GM20000 (cell line): ENCODE measurements at regions not wholly inside any gene's neighbourhood (a gene's known extent, or its start where the extent isn't known, plus 50 kb on each side); places are given as distances from the start of the nearest gene placed in this dataset.

Experiments used
- DNase-seq: peaks from one replicate; pipeline ENCODE4 v3.0.0; 2012; ENCODE audit warnings: low spot score
- CTCF ChIP-seq: IDR thresholded peaks from 2 replicates; pipeline ENCODE4 v1.5.1; 2012; ENCODE audit warnings: mild to moderate bottlenecking, control low read depth; ENCODE audit errors: extremely low read depth, missing control alignments

DNA sequence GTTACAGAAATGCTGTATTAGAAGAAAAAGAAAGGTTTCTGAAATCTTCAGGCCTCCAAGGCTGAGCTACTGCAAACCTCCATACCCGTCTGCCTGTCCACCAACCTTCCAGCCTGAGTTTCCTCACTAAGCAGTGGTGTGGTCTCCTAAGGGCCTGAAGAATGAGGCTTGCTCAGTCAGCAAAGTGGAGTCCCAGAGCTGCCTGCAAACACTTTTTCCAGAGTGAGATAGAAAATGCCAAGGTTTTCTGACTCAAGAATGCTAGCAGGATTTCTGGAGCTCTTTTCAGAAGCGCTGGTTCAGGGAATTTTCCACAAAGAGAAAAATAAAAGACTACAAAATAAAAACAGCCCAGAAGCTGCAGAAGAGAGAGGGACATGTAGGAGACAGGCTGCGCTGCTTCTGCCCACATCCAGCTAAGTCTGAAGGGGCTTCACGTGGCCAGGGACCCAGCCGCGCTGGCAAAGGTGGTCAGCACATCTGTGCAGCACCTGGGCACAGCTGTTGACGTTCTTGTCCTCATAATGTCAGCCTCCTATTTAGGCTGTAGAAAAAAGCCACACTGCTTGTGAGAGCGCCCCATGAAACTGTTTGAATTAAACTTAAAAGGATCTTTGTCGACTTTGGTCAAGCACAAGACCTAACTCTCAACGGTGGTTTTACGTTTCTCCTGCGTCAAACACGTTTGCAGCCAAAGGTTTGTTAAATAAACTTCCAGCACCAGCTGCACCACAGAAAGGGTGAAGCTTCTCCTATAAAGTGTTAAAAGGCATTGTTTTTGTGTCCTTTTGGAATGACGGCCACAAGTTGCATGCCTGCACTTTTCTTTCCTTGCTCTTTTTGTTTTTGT, 209.0 kb downstream of the THBS2 start:
- DNase-seq, result no peak
- TF ChIP-seq CTCF, result no peak

- TF ChIP-seq CTCF, result no peak
- no peak for DNase-seq
Observed at GRCh38 chr6:169042061-169042460, 211.6 kb downstream of the THBS2 start.

DNA sequence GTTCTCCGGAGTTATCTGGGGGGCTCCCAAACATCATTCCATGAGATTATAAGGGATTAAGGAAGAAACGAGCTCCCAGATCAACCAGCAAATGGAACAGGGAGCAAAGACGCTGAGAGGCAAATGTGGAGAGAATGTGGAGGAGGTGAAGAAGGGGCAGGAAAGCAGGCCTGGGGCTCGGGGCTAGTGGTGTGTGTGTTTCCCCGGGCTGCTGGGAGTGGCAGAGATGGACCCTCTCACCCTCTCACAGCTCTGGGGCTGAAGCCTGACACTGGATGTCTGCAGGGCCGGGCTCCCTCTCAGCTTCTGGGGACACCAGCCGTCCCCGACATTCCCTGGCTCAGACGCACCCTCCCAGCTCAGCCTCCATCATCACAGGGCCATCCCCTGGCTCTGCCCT, 212.6 kb downstream of the THBS2 start:
- no peak for TF ChIP-seq CTCF
- no peak for DNase-seq

DNA sequence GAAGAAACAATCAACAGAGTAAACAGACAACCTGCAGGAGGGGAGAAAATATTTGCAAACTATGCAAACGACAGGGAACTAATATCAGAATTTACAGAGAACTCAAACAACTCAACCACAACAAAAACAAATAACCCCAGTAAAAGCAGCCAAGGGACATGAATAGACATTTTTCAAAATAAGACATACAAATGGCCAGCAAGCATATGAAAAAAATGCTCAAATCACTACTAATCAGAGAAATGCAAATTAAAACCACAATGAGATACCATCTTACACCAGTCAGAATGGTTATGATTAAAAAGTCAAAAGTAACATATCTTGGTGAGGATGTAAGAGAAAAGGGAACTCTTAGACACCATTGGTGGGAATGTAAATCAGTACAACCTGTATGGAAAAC, 215.0 kb downstream of the THBS2 start:
- no peak for DNase-seq

GRCh38 chr6:169035385-169036240, 218.0 kb downstream of the THBS2 start:
- no peak for TF ChIP-seq CTCF
- no peak for DNase-seq

More for the DNA sequence above, 215.0 kb downstream of the THBS2 start:
- no peak for TF ChIP-seq CTCF

- TF ChIP-seq CTCF, result no peak
- DNase-seq, result no peak
Observed at GRCh38 chr6:169034516-169035167, 219.0 kb downstream of the THBS2 start.
